NAMALWA (cell line): ENCODE measurements at regions not wholly inside any gene's neighbourhood (a gene's known extent, or its start where the extent isn't known, plus 50 kb on each side); places are given as distances from the start of the nearest gene placed in this dataset.
"Not testable (repeated sequence)": the region's sequence is repeated elsewhere in the genome, so short reads cannot be mapped to it uniquely, and the experiment has no call there.

Experiments used
- DNase-seq: peaks from one replicate; pipeline ENCODE4 v3.0.0-alpha.2; 2015; ENCODE audit warnings: low spot score

- DNase-seq, result not testable (repeated sequence)
Observed at GRCh38 chr21:10366210-10366609, 155.2 kb upstream of the TPTE start.

- DNase-seq, result not testable (repeated sequence)
Observed at GRCh38 chr21:10367586-10367985, 153.8 kb upstream of the TPTE start.

- DNase-seq, result peak; percentile 20
Observed at GRCh38 chr21:10368323-10368798, 153.0 kb upstream of the TPTE start.

- not testable (repeated sequence) for DNase-seq
Observed at GRCh38 chr21:10369289-10369688, 152.1 kb upstream of the TPTE start.

GRCh38 chr21:10377758-10378157 is 143.6 kb upstream of the TPTE start:
- DNase-seq, result not testable (repeated sequence)

GRCh38 chr21:10379816-10380215 is 141.6 kb upstream of the TPTE start:
- DNase-seq, result not testable (repeated sequence)

- not testable (repeated sequence) for DNase-seq
Observed at GRCh38 chr21:10381687-10382060, 139.7 kb upstream of the TPTE start.

- DNase-seq, result not testable (repeated sequence)
Observed at GRCh38 chr21:10382135-10382534, 139.2 kb upstream of the TPTE start.

GRCh38 chr21:10382580-10382979 is 138.8 kb upstream of the TPTE start:
- DNase-seq, result not testable (repeated sequence)

GRCh38 chr21:10383571-10383970 is 137.8 kb upstream of the TPTE start:
- DNase-seq, result not testable (repeated sequence)

GRCh38 chr21:10384304-10384861 is 137.0 kb upstream of the TPTE start:
- not testable (repeated sequence) for DNase-seq

GRCh38 chr21:10385202-10385601 is 136.2 kb upstream of the TPTE start:
- not testable (repeated sequence) for DNase-seq

GRCh38 chr21:10385898-10386527 is 135.4 kb upstream of the TPTE start:
- not testable (repeated sequence) for DNase-seq

- DNase-seq, result not testable (repeated sequence)
Observed at GRCh38 chr21:10387692-10388450, 133.5 kb upstream of the TPTE start.

- DNase-seq, result not testable (repeated sequence)
Observed at GRCh38 chr21:10388625-10389024, 132.8 kb upstream of the TPTE start.

GRCh38 chr21:10392301-10392700 is 129.1 kb upstream of the TPTE start:
- not testable (repeated sequence) for DNase-seq

- not testable (repeated sequence) for DNase-seq
Observed at GRCh38 chr21:10395963-10396362, 125.4 kb upstream of the TPTE start.

- not testable (repeated sequence) for DNase-seq
Observed at GRCh38 chr21:10397495-10397915, 123.9 kb upstream of the TPTE start.

GRCh38 chr21:10398692-10399489 is 122.5 kb upstream of the TPTE start:
- DNase-seq, result not testable (repeated sequence)

GRCh38 chr21:10400622-10401361 is 120.6 kb upstream of the TPTE start:
- DNase-seq, result not testable (repeated sequence)

- not testable (repeated sequence) for DNase-seq
Observed at GRCh38 chr21:10402461-10402860, 118.9 kb upstream of the TPTE start.
